HL-60 (cell line): ENCODE measurements at regions not wholly inside any gene's neighbourhood (a gene's known extent, or its start where the extent isn't known, plus 50 kb on each side); places are given as distances from the start of the nearest gene placed in this dataset.

Experiments
- POLR2AphosphoS5 ChIP-seq: IDR thresholded peaks from 2 replicates; pipeline ENCODE4 v1.6.1; 2012; ENCODE audit warnings: low read depth
- TF ChIP-seq, protein P1 (sequence below): IDR thresholded peaks from one replicate; pipeline ENCODE4 v1.5.1; 2011; ENCODE audit warnings: low read length, control low read depth, inconsistent platforms; ENCODE audit not compliant: insufficient read depth
- TF ChIP-seq, protein P2 (sequence below): IDR thresholded peaks from 2 replicates; pipeline ENCODE4 v1.6.1; 2012; ENCODE audit warnings: low read depth; ENCODE audit not compliant: insufficient replicate concordance

DNA sequence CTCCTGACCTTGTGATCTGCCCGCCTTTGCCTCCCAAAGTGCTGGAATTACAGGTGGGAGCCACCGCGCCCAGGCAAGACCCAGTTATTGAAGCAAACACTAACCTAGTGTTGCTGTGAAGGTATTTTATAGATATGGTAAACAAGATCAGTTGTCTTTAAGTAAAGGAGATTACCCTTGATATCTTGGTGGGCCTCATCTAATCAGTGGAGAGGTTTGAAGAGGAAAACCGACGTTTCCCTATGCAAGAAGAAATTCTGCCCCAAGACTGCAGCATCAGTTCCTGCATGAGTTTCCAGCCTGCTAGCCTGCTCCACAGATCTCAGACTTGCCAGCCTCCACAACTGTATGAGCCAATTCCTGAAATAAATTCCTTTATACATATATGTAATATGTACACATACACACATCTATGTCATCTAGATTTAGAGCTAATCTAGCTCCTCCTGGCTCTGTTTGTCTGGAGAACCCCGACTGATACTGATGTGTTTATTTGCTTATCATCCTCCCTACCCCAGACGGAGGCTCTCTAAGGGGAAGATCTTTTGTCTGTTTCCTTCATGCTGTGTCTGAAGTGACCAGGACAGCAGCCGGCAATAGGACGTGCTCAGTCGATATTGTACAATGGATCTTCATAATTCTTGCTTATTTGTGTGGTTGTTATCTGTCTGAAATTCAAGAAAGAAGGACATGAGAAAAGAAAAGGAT is 90.9 kb downstream of the IER5 start:
- TF ChIP-seq, protein P1, sequence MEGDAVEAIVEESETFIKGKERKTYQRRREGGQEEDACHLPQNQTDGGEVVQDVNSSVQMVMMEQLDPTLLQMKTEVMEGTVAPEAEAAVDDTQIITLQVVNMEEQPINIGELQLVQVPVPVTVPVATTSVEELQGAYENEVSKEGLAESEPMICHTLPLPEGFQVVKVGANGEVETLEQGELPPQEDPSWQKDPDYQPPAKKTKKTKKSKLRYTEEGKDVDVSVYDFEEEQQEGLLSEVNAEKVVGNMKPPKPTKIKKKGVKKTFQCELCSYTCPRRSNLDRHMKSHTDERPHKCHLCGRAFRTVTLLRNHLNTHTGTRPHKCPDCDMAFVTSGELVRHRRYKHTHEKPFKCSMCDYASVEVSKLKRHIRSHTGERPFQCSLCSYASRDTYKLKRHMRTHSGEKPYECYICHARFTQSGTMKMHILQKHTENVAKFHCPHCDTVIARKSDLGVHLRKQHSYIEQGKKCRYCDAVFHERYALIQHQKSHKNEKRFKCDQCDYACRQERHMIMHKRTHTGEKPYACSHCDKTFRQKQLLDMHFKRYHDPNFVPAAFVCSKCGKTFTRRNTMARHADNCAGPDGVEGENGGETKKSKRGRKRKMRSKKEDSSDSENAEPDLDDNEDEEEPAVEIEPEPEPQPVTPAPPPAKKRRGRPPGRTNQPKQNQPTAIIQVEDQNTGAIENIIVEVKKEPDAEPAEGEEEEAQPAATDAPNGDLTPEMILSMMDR = no peak
- TF ChIP-seq POLR2AphosphoS5 = no peak
- TF ChIP-seq, protein P2, sequence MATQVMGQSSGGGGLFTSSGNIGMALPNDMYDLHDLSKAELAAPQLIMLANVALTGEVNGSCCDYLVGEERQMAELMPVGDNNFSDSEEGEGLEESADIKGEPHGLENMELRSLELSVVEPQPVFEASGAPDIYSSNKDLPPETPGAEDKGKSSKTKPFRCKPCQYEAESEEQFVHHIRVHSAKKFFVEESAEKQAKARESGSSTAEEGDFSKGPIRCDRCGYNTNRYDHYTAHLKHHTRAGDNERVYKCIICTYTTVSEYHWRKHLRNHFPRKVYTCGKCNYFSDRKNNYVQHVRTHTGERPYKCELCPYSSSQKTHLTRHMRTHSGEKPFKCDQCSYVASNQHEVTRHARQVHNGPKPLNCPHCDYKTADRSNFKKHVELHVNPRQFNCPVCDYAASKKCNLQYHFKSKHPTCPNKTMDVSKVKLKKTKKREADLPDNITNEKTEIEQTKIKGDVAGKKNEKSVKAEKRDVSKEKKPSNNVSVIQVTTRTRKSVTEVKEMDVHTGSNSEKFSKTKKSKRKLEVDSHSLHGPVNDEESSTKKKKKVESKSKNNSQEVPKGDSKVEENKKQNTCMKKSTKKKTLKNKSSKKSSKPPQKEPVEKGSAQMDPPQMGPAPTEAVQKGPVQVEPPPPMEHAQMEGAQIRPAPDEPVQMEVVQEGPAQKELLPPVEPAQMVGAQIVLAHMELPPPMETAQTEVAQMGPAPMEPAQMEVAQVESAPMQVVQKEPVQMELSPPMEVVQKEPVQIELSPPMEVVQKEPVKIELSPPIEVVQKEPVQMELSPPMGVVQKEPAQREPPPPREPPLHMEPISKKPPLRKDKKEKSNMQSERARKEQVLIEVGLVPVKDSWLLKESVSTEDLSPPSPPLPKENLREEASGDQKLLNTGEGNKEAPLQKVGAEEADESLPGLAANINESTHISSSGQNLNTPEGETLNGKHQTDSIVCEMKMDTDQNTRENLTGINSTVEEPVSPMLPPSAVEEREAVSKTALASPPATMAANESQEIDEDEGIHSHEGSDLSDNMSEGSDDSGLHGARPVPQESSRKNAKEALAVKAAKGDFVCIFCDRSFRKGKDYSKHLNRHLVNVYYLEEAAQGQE = no peak
